GM19240 (cell line): ENCODE measurements at regions not wholly inside any gene's neighbourhood (a gene's known extent, or its start where the extent isn't known, plus 50 kb on each side); places are given as distances from the start of the nearest gene placed in this dataset.
"Not testable (repeated sequence)": the region's sequence is repeated elsewhere in the genome, so short reads cannot be mapped to it uniquely, and the experiment has no call there.

Experiments
- DNase-seq: peaks from one replicate; pipeline ENCODE4 v3.0.0; 2011; ENCODE audit warnings: low spot score; ENCODE audit not compliant: insufficient read length

- DNase-seq = no peak
Measured at GRCh38 chr10:45518741-45519140, 144.7 kb downstream of the ALOX5 start.

- no peak for DNase-seq
Measured at GRCh38 chr10:45515630-45516029, 141.6 kb downstream of the ALOX5 start.

- DNase-seq = no peak
Measured at GRCh38 chr10:45514291-45515270, 140.6 kb downstream of the ALOX5 start.

- DNase-seq = no peak
Measured at GRCh38 chr10:45513551-45513950, 139.5 kb downstream of the ALOX5 start.

GRCh38 chr10:45511926-45512325 lies 137.9 kb downstream of the ALOX5 start:
- not testable (repeated sequence) for DNase-seq

GRCh38 chr10:45509491-45509890 lies 135.5 kb downstream of the ALOX5 start:
- no peak for DNase-seq

- no peak for DNase-seq
Measured at GRCh38 chr10:45505311-45505710, 131.3 kb downstream of the ALOX5 start.

GRCh38 chr10:45502458-45502857 lies 128.4 kb downstream of the ALOX5 start:
- DNase-seq = no peak

- no peak for DNase-seq
Measured at GRCh38 chr10:45501791-45502190, 127.8 kb downstream of the ALOX5 start.

GRCh38 chr10:45500798-45501197 lies 126.8 kb downstream of the ALOX5 start:
- no peak for DNase-seq

- DNase-seq = no peak
Measured at GRCh38 chr10:45500304-45500703, 126.3 kb downstream of the ALOX5 start.

GRCh38 chr10:45495438-45496152 lies 121.6 kb downstream of the ALOX5 start:
- DNase-seq = no peak
